Omental fat pad (tissue), 3 donors: ENCODE measurements at regions not wholly inside any gene's neighbourhood (a gene's known extent, or its start where the extent isn't known, plus 50 kb on each side); places are given as distances from the start of the nearest gene placed in this dataset.

Experiments
- ATAC-seq: fragments of 150-250 bp; one replicate; pipeline ENCODE4 v1.9.1; 2016; ENCODE audit warnings: mild to moderate bottlenecking, moderate library complexity; ENCODE audit not compliant: low FRiP score
- DNase-seq: peaks from one replicate; pipeline ENCODE4 v3.0.0-alpha.2; 2019; ENCODE audit warnings: low spot score
- CTCF ChIP-seq, 3 donors: fragments of 450-650 bp; IDR thresholded peaks; one replicate each; pipeline ENCODE4 v1.5.1; 2016 to 2017; ENCODE audit warnings: antibody characterized with exemption in 3 of 3, mild to moderate bottlenecking in 3 of 3, moderate library complexity in 2 of 3

GRCh38 chr5:39650008-39650762 lies 225.4 kb upstream of the DAB2 start:
- no peak for TF ChIP-seq CTCF (IDR thresholded peaks at IDR 0.05)
- ATAC-seq (no peak), DNase-seq (no peak)

- ATAC-seq (no peak), DNase-seq (no peak)
- no peak for TF ChIP-seq CTCF (IDR thresholded peaks at IDR 0.05)
Observed at GRCh38 chr5:39648848-39649227, 224.1 kb upstream of the DAB2 start.

GRCh38 chr5:39648085-39648847 lies 223.5 kb upstream of the DAB2 start:
- ATAC-seq (no peak), DNase-seq (no peak)
- no peak for TF ChIP-seq CTCF (IDR thresholded peaks at IDR 0.05)

GRCh38 chr5:39640552-39640951 lies 215.8 kb upstream of the DAB2 start:
- TF ChIP-seq CTCF (IDR thresholded peaks at IDR 0.05): no peak
- DNase-seq (no peak), ATAC-seq (no peak)

GRCh38 chr5:39639618-39640089 lies 214.9 kb upstream of the DAB2 start:
- ATAC-seq: no peak
- TF ChIP-seq CTCF (IDR thresholded peaks at IDR 0.05): no peak
- no peak for DNase-seq

GRCh38 chr5:39638813-39639212 lies 214.0 kb upstream of the DAB2 start:
- DNase-seq (no peak), ATAC-seq (no peak)
- no peak for TF ChIP-seq CTCF (IDR thresholded peaks at IDR 0.05)
